Retinal pigment epithelial cell (primary cell): ENCODE measurements at regions not wholly inside any gene's neighbourhood (a gene's known extent, or its start where the extent isn't known, plus 50 kb on each side); places are given as distances from the start of the nearest gene placed in this dataset.
"Not testable (repeated sequence)": the region's sequence is repeated elsewhere in the genome, so short reads cannot be mapped to it uniquely, and the experiment has no call there.

Source experiments
- DNase-seq: peaks from one replicate; pipeline ENCODE4 v3.0.0-alpha.2; 2010; ENCODE audit warnings: low read depth
- H3K4me3 ChIP-seq: 2 replicates; pipeline ENCODE4 v1.5.1; 2011; ENCODE audit warnings: mild to moderate bottlenecking, low read length, control low read depth, moderate library complexity
- CTCF ChIP-seq: conservative IDR thresholded peaks from 2 replicates; pipeline ENCODE4 v1.5.1; 2011; ENCODE audit warnings: low read depth, low read length, control low read depth, inconsistent platforms

- peak; percentile 61 for TF ChIP-seq CTCF
- DNase-seq, H3K4me3 ChIP-seq: not testable (repeated sequence)
These were observed 102.0 kb upstream of the PLEKHM1 start for GRCh38 chr17:45592433-45592923.

DNA sequence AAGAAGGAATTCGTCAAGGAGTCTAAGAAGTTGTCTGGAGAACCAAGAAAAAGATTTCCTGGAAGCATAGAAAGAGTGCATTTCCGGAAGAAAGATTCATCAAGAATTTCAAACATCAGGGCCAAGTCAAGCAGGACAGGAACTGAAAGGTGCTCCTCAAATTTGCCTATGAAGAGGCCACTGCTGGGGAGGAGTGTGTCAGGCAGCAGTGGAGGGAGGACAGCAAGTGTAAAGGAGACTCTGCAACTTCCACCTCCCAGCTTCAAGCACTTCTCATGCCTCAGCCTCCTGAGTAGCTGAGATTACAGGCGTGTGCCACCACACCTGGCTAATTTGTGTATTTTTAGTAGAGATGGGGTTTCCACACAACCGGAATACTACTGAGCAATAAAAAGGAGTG lies 105.8 kb upstream of the PLEKHM1 start:
- not testable (repeated sequence) for H3K4me3 ChIP-seq, DNase-seq

GRCh38 chr17:45600052-45601012 lies 109.8 kb upstream of the PLEKHM1 start:
- not testable (repeated sequence) for DNase-seq, H3K4me3 ChIP-seq

DNA sequence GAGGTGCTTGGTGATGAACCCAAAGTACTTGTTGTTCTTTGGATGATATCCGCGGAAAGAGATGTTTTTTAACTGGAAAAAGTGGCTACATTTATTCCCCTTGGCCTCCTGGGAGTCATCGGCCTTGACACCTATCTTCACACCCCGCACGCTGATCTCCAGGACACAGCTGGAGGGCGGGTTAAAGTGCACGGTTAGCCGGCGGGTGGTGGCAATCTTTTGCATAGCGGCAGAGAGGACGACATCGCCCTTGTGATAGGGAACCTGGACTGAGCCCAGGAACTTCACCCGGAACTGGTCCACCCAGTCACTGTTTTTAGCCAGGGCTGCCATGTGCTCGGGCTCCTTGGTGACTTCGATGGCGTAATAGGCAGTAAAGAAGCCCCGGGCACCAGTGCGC lies 110.5 kb upstream of the PLEKHM1 start:
- not testable (repeated sequence) for DNase-seq, H3K4me3 ChIP-seq

GRCh38 chr17:45601605-45602539 lies 111.4 kb upstream of the PLEKHM1 start:
- H3K4me3 ChIP-seq, DNase-seq: not testable (repeated sequence)

DNA sequence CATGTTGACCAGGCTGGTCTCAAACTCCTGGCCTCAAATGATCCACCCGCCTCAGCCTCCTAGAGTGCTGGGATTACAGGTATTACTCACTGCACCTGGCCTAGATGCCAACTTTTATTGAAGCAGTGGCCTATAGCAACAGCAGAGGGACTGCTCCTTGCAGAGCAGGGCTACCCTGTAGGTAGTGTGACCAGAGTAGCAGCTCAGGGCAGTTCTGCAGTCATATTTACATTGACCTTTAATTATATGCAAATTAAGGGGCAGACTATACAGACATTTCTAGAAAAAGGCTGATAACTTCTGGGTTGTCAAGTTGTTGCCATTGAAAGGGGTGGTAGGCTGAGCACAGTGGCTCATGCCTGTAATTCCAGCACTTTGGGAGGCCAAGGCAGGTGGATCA lies 115.2 kb upstream of the PLEKHM1 start:
- not testable (repeated sequence) for DNase-seq, H3K4me3 ChIP-seq

DNA sequence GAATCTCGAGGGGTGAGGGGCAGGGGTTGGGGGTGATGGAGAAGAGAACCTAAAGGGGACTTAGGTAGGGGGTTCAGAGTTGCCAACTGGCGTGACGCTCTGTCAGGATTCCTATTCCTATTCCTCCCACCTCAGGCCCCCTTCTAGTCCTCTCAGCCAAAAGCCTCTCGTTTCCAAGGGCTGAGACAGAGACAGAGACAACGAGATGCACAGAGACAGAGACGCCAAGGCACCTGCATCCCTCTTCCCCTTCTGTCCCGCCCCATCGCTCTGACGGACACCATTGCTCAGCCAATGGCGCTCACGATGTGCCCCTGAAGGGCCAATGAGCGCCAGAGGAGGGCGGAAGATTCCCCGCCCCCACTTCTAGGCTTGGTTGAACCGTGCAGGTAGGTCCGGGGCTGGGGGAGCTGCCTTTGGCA lies 129.5 kb upstream of the PLEKHM1 start:
- peak overlapping the region; percentile 44 for H3K4me3 ChIP-seq
- DNase-seq: not testable (repeated sequence)

DNA sequence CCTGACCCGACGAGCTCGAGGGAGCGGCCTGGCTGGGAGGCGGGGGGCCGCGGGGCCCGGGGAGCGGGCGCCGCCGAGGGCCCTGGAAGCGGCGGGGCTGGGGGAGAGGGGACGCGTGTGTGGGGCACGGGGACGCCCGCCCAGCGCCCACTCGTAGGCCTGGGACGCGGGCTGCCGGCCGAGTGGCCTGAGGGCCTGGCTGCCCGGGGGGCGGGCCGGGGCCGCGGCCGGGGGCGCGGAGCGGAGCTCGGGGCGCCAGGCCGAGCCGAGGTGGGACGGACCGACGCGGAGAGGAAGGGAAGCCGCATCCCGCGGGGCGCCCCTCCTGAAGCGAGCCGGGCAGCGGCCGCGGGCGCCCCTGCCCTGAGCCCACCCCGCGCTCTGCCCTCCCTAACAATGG lies 129.9 kb upstream of the PLEKHM1 start:
- H3K4me3 ChIP-seq: peak overlapping the region; percentile 25
- not testable (repeated sequence) for DNase-seq

GRCh38 chr17:45621087-45621486 lies 130.6 kb upstream of the PLEKHM1 start:
- not testable (repeated sequence) for DNase-seq
- H3K4me3 ChIP-seq: peak overlapping the region; percentile 21

- not testable (repeated sequence) for H3K4me3 ChIP-seq, DNase-seq
These were observed 131.8 kb upstream of the PLEKHM1 start for GRCh38 chr17:45622295-45622694.

GRCh38 chr17:45628019-45628418 lies 137.5 kb upstream of the PLEKHM1 start:
- TF ChIP-seq CTCF: no peak
- H3K4me3 ChIP-seq: no peak overlapping the region
- no peak for DNase-seq

DNA sequence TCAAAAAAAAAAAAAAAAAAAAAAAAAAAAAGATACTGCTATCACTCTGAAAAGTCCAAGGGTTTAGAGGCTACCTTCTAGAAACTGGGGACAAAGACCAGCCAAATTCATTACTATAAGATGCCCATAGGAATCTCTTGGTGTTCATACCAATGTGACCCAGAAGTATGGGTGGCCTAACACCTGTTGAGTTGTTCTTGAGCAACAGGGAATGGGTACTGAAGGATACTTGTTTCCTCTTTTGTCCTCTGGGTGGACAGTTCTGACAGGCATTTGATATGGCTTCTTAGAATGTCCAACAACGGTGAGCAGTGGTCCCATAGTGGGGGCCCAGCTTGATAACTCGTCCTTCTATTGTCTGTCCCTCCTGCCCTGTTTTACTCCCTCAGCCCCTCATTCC lies 141.4 kb upstream of the PLEKHM1 start:
- no peak for TF ChIP-seq CTCF
- H3K4me3 ChIP-seq: no peak overlapping the region
- DNase-seq: no peak
